GM12891 (cell line): ENCODE measurements at regions not wholly inside any gene's neighbourhood (a gene's known extent, or its start where the extent isn't known, plus 50 kb on each side); places are given as distances from the start of the nearest gene placed in this dataset.

Experiments
- POLR2A ChIP-seq: IDR thresholded peaks from 2 replicates; pipeline ENCODE4 v1.6.1; 2011; ENCODE audit warnings: low read depth, low read length, control low read depth
- POLR2AphosphoS5 ChIP-seq: IDR thresholded peaks from 2 replicates; pipeline ENCODE4 v1.6.1; 2011; ENCODE audit warnings: low read depth, low read length, control low read depth
- SPI1 ChIP-seq: IDR thresholded peaks from 2 replicates; pipeline ENCODE4 v1.6.1; 2011; ENCODE audit warnings: low read depth, low read length, control low read depth
- TAF1 ChIP-seq: IDR thresholded peaks from 2 replicates; pipeline ENCODE4 v1.6.1; 2011; ENCODE audit warnings: low read depth, low read length, control low read depth

DNA sequence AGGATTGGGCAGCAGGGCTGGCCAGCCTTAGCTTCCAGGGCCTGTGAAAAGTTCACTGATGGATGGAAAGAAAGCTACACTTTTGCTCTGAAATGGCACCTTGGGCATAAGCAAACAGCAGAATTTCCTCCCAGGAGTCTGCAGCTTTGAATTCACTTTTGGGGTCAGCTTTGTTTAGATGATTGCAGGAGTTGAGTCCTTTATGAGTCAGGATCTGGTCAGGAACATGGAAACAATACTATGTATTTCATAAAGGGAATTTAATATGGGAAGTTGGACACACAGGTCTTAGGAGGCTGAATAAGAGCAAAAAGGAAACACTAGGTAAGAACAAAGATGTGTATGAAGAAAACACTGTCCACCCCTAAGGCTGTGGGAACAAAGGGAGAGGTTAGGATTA lies 345.3 kb downstream of the TSN start:
- no peak for TF ChIP-seq SPI1
- TF ChIP-seq POLR2AphosphoS5 = no peak
- TF ChIP-seq TAF1 = no peak
- TF ChIP-seq POLR2A = no peak
